Caco-2 (cell line): ENCODE measurements at regions not wholly inside any gene's neighbourhood (a gene's known extent, or its start where the extent isn't known, plus 50 kb on each side); places are given as distances from the start of the nearest gene placed in this dataset.

Source experiments
- BruUV-seq: library from RNA; stranded (reverse); fragments of 400-500 nt; replicated peaks from 2 replicates; lab custom pipeline; 2021; lab: Mats Ljungman, UMichigan
- CTCF ChIA-PET: fragments of 300-600 bp; sonication (Branson Sonifier 250); formaldehyde crosslinking; loops from one replicate; lab custom pipeline; 2022; ENCODE audit warnings: antibody characterized with exemption; lab: Charles Lee
- POLR2A ChIA-PET: fragments of 300-600 bp; sonication (Branson Sonifier 250); formaldehyde crosslinking; loops from one replicate; lab custom pipeline; 2022; ENCODE audit warnings: antibody characterized with exemption; lab: Charles Lee
- DNase-seq, 2 experiments: peaks; one replicate each; pipeline versions ENCODE4 v3.0.0 to v3.0.0-alpha.2; 2020 to 2022
- H3K27me3 ChIP-seq: replicated peaks from 2 replicates; pipeline ENCODE4 v1.6.0; 2011; ENCODE audit warnings: low read length; ENCODE audit not compliant: control insufficient read depth, insufficient read depth
- H3K36me3 ChIP-seq: 2 replicates; pipeline ENCODE4 v1.5.1; 2011; ENCODE audit warnings: low read length; ENCODE audit not compliant: control insufficient read depth, insufficient read depth
- H3K4me1 ChIP-seq: fragments of 250-450 bp; sonication (Bioruptor Pico); 2 replicates; pipeline ENCODE4 v1.5.1; 2020; ENCODE audit warnings: mild to moderate bottlenecking
- H3K4me3 ChIP-seq: 2 replicates; pipeline ENCODE4 v1.5.1; 2011; ENCODE audit warnings: low read depth, mild to moderate bottlenecking, control low read depth, low read length
- H3K9me3 ChIP-seq: fragments of 250-450 bp; sonication (Bioruptor Pico); 2 replicates; pipeline ENCODE4 v1.5.1; 2020; ENCODE audit warnings: mild to moderate bottlenecking, moderate library complexity
- H3K27ac Mint-ChIP-seq: one replicate; pipeline ENCODE4 v1.8.0; 2022; ENCODE audit warnings: mixed read lengths; ENCODE audit not compliant: unreplicated experiment
- H3K27me3 Mint-ChIP-seq: one replicate; pipeline ENCODE4 v1.8.0; 2022; ENCODE audit warnings: mixed read lengths; ENCODE audit not compliant: insufficient read depth, unreplicated experiment
- H3K36me3 Mint-ChIP-seq: one replicate; pipeline ENCODE4 v1.8.0; 2022; ENCODE audit warnings: mild to moderate bottlenecking, mixed read lengths; ENCODE audit not compliant: insufficient read depth, unreplicated experiment
- H3K4me1 Mint-ChIP-seq: one replicate; pipeline ENCODE4 v1.8.0; 2022; ENCODE audit warnings: low read depth, mixed read lengths; ENCODE audit not compliant: unreplicated experiment
- H3K4me3 Mint-ChIP-seq: one replicate; pipeline ENCODE4 v1.8.0; 2022; ENCODE audit warnings: mild to moderate bottlenecking, moderate library complexity, mixed read lengths; ENCODE audit not compliant: unreplicated experiment
- H3K9me3 Mint-ChIP-seq: one replicate; pipeline ENCODE4 v1.8.0; 2022; ENCODE audit warnings: mixed read lengths; ENCODE audit not compliant: unreplicated experiment
- intact Hi-C: fragments of 100-400 bp; cut with micrococcal nuclease; formaldehyde crosslinking; loops from one replicate; pipeline ENCODE4 v1.10.0; 2022; ENCODE audit not compliant: unreplicated experiment
- TF ChIP-seq, protein P1 (sequence below), 2 experiments: fragments of 200-600 bp in 1 of 2; IDR thresholded peaks; 1 replicate in 1 of 2; 2 replicates in 1 of 2; pipeline versions ENCODE4 v1.5.1 to v1.8.0; 2011 to 2022; ENCODE audit warnings: antibody characterized with exemption in 1 of 2, control low read depth in 1 of 2, inconsistent platforms in 1 of 2, low read depth in 1 of 2, low read length in 1 of 2, mild to moderate bottlenecking in 1 of 2, moderate library complexity in 1 of 2; ENCODE audit not compliant: insufficient read depth in 1 of 2, severe bottlenecking in 1 of 2, unreplicated experiment in 1 of 2

- POLR2A ChIA-PET = no interaction called here
- H3K36me3 Mint-ChIP-seq = no peaks in the 10 kb centered on the region
- Histone ChIP-seq H3K9me3 (no peaks in the 10 kb centered on the region), H3K4me3 (no peak overlapping the region), H3K27me3 (no peaks in the 10 kb centered on the region), H3K4me1 (no peaks in the 10 kb centered on the region), H3K36me3 (no peaks in the 10 kb centered on the region)
- CTCF ChIA-PET = no interaction called here
- no peaks in the 10 kb centered on the region for H3K9me3 Mint-ChIP-seq
- intact Hi-C loops = no loop called here
- H3K27me3 Mint-ChIP-seq = no peaks in the 10 kb centered on the region
- DNase-seq = no peak
- no peak overlapping the region for H3K27ac Mint-ChIP-seq
- BruUV-seq = no TSS peak
- TF ChIP-seq, protein P1, sequence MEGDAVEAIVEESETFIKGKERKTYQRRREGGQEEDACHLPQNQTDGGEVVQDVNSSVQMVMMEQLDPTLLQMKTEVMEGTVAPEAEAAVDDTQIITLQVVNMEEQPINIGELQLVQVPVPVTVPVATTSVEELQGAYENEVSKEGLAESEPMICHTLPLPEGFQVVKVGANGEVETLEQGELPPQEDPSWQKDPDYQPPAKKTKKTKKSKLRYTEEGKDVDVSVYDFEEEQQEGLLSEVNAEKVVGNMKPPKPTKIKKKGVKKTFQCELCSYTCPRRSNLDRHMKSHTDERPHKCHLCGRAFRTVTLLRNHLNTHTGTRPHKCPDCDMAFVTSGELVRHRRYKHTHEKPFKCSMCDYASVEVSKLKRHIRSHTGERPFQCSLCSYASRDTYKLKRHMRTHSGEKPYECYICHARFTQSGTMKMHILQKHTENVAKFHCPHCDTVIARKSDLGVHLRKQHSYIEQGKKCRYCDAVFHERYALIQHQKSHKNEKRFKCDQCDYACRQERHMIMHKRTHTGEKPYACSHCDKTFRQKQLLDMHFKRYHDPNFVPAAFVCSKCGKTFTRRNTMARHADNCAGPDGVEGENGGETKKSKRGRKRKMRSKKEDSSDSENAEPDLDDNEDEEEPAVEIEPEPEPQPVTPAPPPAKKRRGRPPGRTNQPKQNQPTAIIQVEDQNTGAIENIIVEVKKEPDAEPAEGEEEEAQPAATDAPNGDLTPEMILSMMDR (IDR thresholded peaks at IDR 0.05; ENCODE audit: insufficient read depth in 1 of 2, low read depth in 1 of 2, low read length in 1 of 2, severe bottlenecking in 1 of 2, unreplicated experiment in 1 of 2) = no peak
- no peak overlapping the region for H3K4me3 Mint-ChIP-seq
- H3K4me1 Mint-ChIP-seq = no peaks in the 10 kb centered on the region
Observed at GRCh38 chr3:146772211-146772743, 167.1 kb upstream of the PLSCR5 start.

DNA sequence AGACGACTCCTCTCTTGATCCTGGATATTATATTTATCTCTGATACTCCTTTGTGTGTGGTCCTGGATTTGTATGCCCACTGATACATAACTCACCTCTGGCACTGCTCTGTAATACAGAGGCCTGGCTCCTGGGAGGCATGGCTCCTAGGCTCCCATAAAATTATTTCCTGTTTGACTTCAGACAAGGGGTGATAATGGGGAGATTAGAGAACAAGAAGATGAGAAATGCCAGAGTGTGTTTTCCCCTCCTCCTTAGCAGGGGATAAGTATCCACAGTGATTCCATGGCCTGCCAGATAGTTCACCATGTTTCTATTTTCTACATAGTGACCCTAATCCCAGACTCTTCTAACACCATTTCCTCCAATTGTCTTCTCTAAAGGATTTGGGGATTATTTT, 165.7 kb upstream of the PLSCR5 start:
- H3K36me3 Mint-ChIP-seq = no peaks in the 10 kb centered on the region
- no TSS peak for BruUV-seq
- no peaks in the 10 kb centered on the region for H3K4me1 ChIP-seq
- DNase-seq = no peak
- no peaks in the 10 kb centered on the region for H3K27me3 Mint-ChIP-seq
- ChIA-PET POLR2A (no interaction called here), CTCF (no interaction called here)
- H3K9me3 ChIP-seq = no peaks in the 10 kb centered on the region
- TF ChIP-seq, protein P1 (IDR thresholded peaks at IDR 0.05; ENCODE audit: insufficient read depth in 1 of 2, low read depth in 1 of 2, low read length in 1 of 2, severe bottlenecking in 1 of 2, unreplicated experiment in 1 of 2) = no peak
- no peaks in the 10 kb centered on the region for H3K9me3 Mint-ChIP-seq
- H3K27ac Mint-ChIP-seq = no peak overlapping the region
- no peaks in the 10 kb centered on the region for H3K27me3 ChIP-seq
- no peak overlapping the region for H3K4me3 ChIP-seq
- intact Hi-C loops = no loop called here
- no peaks in the 10 kb centered on the region for H3K36me3 ChIP-seq
- H3K4me1 Mint-ChIP-seq = no peaks in the 10 kb centered on the region
- no peak overlapping the region for H3K4me3 Mint-ChIP-seq

GRCh38 chr3:146770301-146770700, 165.2 kb upstream of the PLSCR5 start:
- H3K9me3 Mint-ChIP-seq = no peaks in the 10 kb centered on the region
- H3K4me3 Mint-ChIP-seq = no peak overlapping the region
- intact Hi-C loops = no loop called here
- CTCF ChIA-PET = no interaction called here
- BruUV-seq = no TSS peak
- no peaks in the 10 kb centered on the region for H3K4me1 Mint-ChIP-seq
- H3K27me3 Mint-ChIP-seq = no peaks in the 10 kb centered on the region
- POLR2A ChIA-PET = no interaction called here
- H3K36me3 ChIP-seq = no peaks in the 10 kb centered on the region
- H3K27ac Mint-ChIP-seq = no peak overlapping the region
- no peaks in the 10 kb centered on the region for H3K9me3 ChIP-seq
- H3K4me1 ChIP-seq = no peaks in the 10 kb centered on the region
- no peaks in the 10 kb centered on the region for H3K36me3 Mint-ChIP-seq
- no peak overlapping the region for H3K4me3 ChIP-seq
- TF ChIP-seq, protein P1 (IDR thresholded peaks at IDR 0.05; ENCODE audit: insufficient read depth in 1 of 2, low read depth in 1 of 2, low read length in 1 of 2, severe bottlenecking in 1 of 2, unreplicated experiment in 1 of 2) = no peak
- no peaks in the 10 kb centered on the region for H3K27me3 ChIP-seq
- no peak for DNase-seq
